Skin of body (tissue), 1 donor: ENCODE measurements at regions not wholly inside any gene's neighbourhood (a gene's known extent, or its start where the extent isn't known, plus 50 kb on each side); places are given as distances from the start of the nearest gene placed in this dataset. TPM values are rescaled to one million over a fixed set of nuclear protein-coding genes. Genes with fewer than 3 reads are reported as not detected.

ENCODE experiments used
- small RNA-seq: library from RNA; depleted of rRNA; stranded (forward); fragments of <200 nt; gene quantifications from one replicate; pipeline ENCODE3, GENCODE V24; 2014; ENCODE audit warnings: low replicate concordance

Small RNAs in the stretch of these regions (small RNA-seq; reads per million reads assigned to genes)
- gene Z82198.3: not detected
